ENCODE measurements at regions not wholly inside any gene's neighbourhood (a gene's known extent, or its start where the extent isn't known, plus 50 kb on each side); places are given as distances from the start of the nearest gene placed in this dataset.

- TF ChIP-seq CTCF (IDR thresholded peaks at IDR 0.05), result no peak
- TF ChIP-seq POLR2A (IDR thresholded peaks at IDR 0.05), result no peak
These were observed 255.3 kb upstream of the IL12A start for GRCh38 chr3:159733194-159733860.

Data from gastroesophageal sphincter (tissue), 3 donors.